Liver (tissue), 8 donors: ENCODE measurements at regions not wholly inside any gene's neighbourhood (a gene's known extent, or its start where the extent isn't known, plus 50 kb on each side); places are given as distances from the start of the nearest gene placed in this dataset.
A peak's percentile ranks its signal among the peaks of the same experiment; 100 is the strongest.

Experiments
- DNase-seq: peaks from one replicate; pipeline ENCODE4 v3.0.0-alpha.2; 2017; ENCODE audit warnings: low spot score
- H3K27ac ChIP-seq, 2 donors: one replicate each; pipeline ENCODE4 v1.7.0; 2013; ENCODE audit warnings: inconsistent platforms in 2 of 2, low read length in 2 of 2, control low read depth in 1 of 2, low read depth in 1 of 2, mild to moderate bottlenecking in 1 of 2
- H3K27me3 ChIP-seq, 4 donors: one replicate each; pipeline versions ENCODE4 v1.6.1 to v1.7.0; 2013; ENCODE audit warnings: low read length in 3 of 4, inconsistent platforms in 1 of 4, mild to moderate bottlenecking in 1 of 4, moderate library complexity in 1 of 4; ENCODE audit not compliant: control insufficient read depth in 4 of 4, insufficient read depth in 4 of 4
- H3K36me3 ChIP-seq, 4 donors: one replicate each; pipeline versions ENCODE4 v1.6.1 to v1.7.0; 2013; ENCODE audit warnings: low read length in 3 of 4, mild to moderate bottlenecking in 3 of 4, low read depth in 1 of 4, moderate library complexity in 1 of 4; ENCODE audit not compliant: control insufficient read depth in 4 of 4, insufficient read depth in 3 of 4
- H3K4me1 ChIP-seq, 4 donors: one replicate each; pipeline versions ENCODE4 v1.6.1 to v1.7.0; 2013; ENCODE audit warnings: low read length in 3 of 4, mild to moderate bottlenecking in 3 of 4, moderate library complexity in 1 of 4; ENCODE audit not compliant: control insufficient read depth in 4 of 4, insufficient read depth in 4 of 4
- H3K4me3 ChIP-seq, 3 donors: one replicate each; pipeline versions ENCODE4 v1.6.1 to v1.7.0; 2013; ENCODE audit warnings: low read length in 3 of 3, control low read depth in 1 of 3, low read depth in 1 of 3, mild to moderate bottlenecking in 1 of 3
- H3K9ac ChIP-seq, 2 donors: one replicate each; pipeline ENCODE4 v1.7.0; 2013; ENCODE audit warnings: low read length in 2 of 2, mild to moderate bottlenecking in 2 of 2, moderate library complexity in 2 of 2, control low read depth in 1 of 2, low read depth in 1 of 2
- H3K9me3 ChIP-seq, 4 donors: one replicate each; pipeline versions ENCODE4 v1.6.1 to v1.7.0; 2013; ENCODE audit warnings: low read length in 3 of 4; ENCODE audit not compliant: control insufficient read depth in 4 of 4
- EGR1 ChIP-seq, 2 donors: IDR thresholded peaks; 2 replicates each; pipeline ENCODE4 v1.6.1; 2016 to 2018; ENCODE audit warnings: antibody characterized with exemption in 2 of 2, low read depth in 2 of 2
- FOXA1 ChIP-seq: IDR thresholded peaks from 2 replicates; pipeline ENCODE4 v1.6.1; 2016; ENCODE audit warnings: antibody characterized with exemption
- FOXA2 ChIP-seq: IDR thresholded peaks from 2 replicates; pipeline ENCODE4 v1.6.1; 2016; ENCODE audit warnings: antibody characterized with exemption
- GABPA ChIP-seq, 2 donors: IDR thresholded peaks in 1 of 2; conservative IDR thresholded peaks in 1 of 2; 2 replicates each; pipeline ENCODE4 v1.6.1; 2016; ENCODE audit warnings: antibody characterized with exemption in 2 of 2, mild to moderate bottlenecking in 1 of 2, moderate library complexity in 1 of 2
- HNF4A ChIP-seq, 2 donors: conservative IDR thresholded peaks; 2 replicates each; pipeline ENCODE4 v1.6.1; 2016; ENCODE audit warnings: antibody characterized with exemption in 2 of 2, mild to moderate bottlenecking in 2 of 2
- HNF4G ChIP-seq: IDR thresholded peaks from 2 replicates; pipeline ENCODE4 v1.6.1; 2016; ENCODE audit warnings: antibody characterized with exemption
- JUND ChIP-seq, 2 donors: IDR thresholded peaks; 2 replicates each; pipeline ENCODE4 v1.6.1; 2016; ENCODE audit warnings: antibody characterized with exemption in 2 of 2
- NR2F2 ChIP-seq: IDR thresholded peaks from 2 replicates; pipeline ENCODE4 v1.6.1; 2016; ENCODE audit warnings: antibody characterized with exemption
- RAD21 ChIP-seq, 2 donors: IDR thresholded peaks; 2 replicates each; pipeline ENCODE4 v1.6.1; 2016; ENCODE audit warnings: antibody characterized with exemption in 2 of 2, mild to moderate bottlenecking in 2 of 2
- RXRA ChIP-seq, 2 donors: IDR thresholded peaks; 2 replicates each; pipeline ENCODE4 v1.6.1; 2017 to 2018; ENCODE audit warnings: antibody characterized with exemption in 2 of 2, mild to moderate bottlenecking in 1 of 2
- SP1 ChIP-seq: IDR thresholded peaks from 2 replicates; pipeline ENCODE4 v1.6.1; 2018; ENCODE audit warnings: antibody characterized with exemption, mild to moderate bottlenecking
- TAF1 ChIP-seq: conservative IDR thresholded peaks from 2 replicates; pipeline ENCODE4 v1.6.1; 2016; ENCODE audit warnings: antibody characterized with exemption, mild to moderate bottlenecking
- YY1 ChIP-seq: IDR thresholded peaks from 2 replicates; pipeline ENCODE4 v1.6.1; 2016; ENCODE audit warnings: antibody characterized with exemption, mild to moderate bottlenecking
- WGBS: extraction: QIAGEN DNeasy Blood & Tissue Kit; methylation state at CpG from one replicate; pipeline ENCODE4 v1.1.7; 2013; 5-methylcytosine and 5-hydroxymethylcytosine counted together
- TF ChIP-seq, protein P1 (sequence below): IDR thresholded peaks from 2 replicates; pipeline ENCODE4 v1.6.1; 2016; ENCODE audit warnings: antibody characterized with exemption, mild to moderate bottlenecking
- TF ChIP-seq, protein P2 (sequence below): IDR thresholded peaks from 2 replicates; pipeline ENCODE4 v1.6.1; 2016; ENCODE audit warnings: antibody characterized with exemption
- TF ChIP-seq, protein P3 (sequence below): IDR thresholded peaks from 2 replicates; pipeline ENCODE4 v1.6.1; 2016; ENCODE audit warnings: antibody characterized with exemption
- TF ChIP-seq, protein P4 (sequence below): fragments of 150-350 bp; IDR thresholded peaks from 2 replicates; pipeline ENCODE4 v1.5.1; 2017; ENCODE audit warnings: improper control_type of control experiment, low read depth, low read length; ENCODE audit not compliant: missing input control
- TF ChIP-seq, protein P5 (sequence below): IDR thresholded peaks from 2 replicates; pipeline ENCODE4 v1.6.1; 2016; ENCODE audit warnings: antibody characterized with exemption
- donor health status: healthy.
- donor health status: healthy.
- donor health status: healthy.
- donor health status: healthy.
- donor health status: healthy.

DNA sequence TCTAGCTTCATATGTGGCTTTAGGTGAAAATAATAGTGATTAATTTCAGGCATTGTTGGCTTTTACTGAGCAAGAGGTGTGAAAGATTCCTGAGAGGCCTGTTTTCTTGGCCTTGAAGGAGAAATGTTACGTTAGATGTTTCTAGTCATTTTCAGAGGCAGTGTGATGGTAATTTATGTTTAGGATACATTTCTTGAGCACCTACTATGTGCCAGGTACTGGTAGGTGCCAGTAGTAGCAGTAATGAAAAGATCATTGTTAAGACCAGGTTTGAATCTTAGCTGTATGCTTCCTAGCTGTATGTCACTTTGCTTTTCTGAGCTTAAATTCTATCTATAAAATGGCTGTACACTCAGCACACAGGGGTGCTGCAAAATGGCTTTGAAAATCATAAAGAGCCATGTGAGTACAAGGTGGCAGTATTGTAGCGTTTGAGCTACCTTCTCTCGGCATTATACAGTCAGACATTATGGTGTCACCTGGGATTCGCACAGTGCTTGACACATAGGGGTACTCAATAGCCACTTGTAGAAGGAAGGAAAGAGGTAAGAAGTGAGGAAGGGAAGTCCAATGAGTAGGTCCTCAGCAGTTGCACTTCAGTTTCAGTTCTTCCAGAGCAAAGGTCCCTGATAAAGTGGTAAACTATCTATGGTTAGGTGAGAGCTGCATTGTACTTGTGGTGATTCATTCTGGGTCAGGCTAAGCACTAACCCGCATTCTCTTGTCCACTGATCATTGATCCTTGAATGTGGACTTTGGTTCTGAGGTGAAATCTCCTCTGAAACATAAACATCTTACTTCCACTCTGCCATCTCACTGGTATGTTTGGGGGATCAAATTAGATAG lies 166.5 kb upstream of the NR3C1 start:
- DNase-seq: no peak
- H3K36me3 ChIP-seq: no peaks in the 10 kb centered on the region
- H3K4me1 ChIP-seq: peaks cover 0 to 8% (median 4%) of the 10 kb centered on the region in 4 donors
- no peak overlapping the region for H3K4me3 ChIP-seq
- no peak overlapping the region for H3K9ac ChIP-seq
- H3K27ac ChIP-seq: no peak overlapping the region
- 85% methylated on average over 5 of the region's 5 CpGs for WGBS
- no peaks in the 10 kb centered on the region for H3K9me3 ChIP-seq
- H3K27me3 ChIP-seq: no peaks in the 10 kb centered on the region
- no peak for TF ChIP-seq GABPA (IDR thresholded peaks at IDR 0.05 in 1 of 2, conservative IDR thresholded peaks at IDR 0.05 in 1 of 2)
- peak in 1 of 2 donors; percentile 48 for TF ChIP-seq JUND (IDR thresholded peaks at IDR 0.05)
- TF ChIP-seq HNF4G: peak; percentile 41
- peak; percentile 60 to 65 for TF ChIP-seq HNF4A (conservative IDR thresholded peaks at IDR 0.05)
- peak in 1 of 2 donors; percentile 35 for TF ChIP-seq RXRA (IDR thresholded peaks at IDR 0.05)

DNA sequence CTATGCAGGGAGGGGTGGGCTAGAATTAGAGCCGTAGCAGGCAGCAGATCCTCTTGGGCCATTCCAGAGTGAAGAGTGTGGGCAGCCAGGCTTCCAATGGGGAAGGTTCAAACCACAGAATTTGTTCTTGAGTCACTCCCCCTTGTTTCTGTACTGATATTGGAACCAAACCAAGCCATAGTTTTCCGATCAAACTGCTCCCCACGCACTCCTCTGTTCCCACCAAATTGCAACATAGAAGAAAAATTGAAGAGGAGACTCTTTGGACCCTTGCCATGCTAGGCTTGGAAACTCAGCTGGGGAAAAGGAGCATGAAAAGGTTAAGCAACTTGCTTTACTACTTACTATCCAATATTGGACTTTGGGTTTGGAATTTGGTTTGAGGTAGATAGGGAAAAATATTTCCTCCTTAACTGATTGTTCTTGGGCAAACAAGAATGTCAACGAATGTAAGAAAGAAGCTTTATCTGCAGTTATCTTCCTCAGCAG lies 165.8 kb upstream of the NR3C1 start:
- no peaks in the 10 kb centered on the region for H3K9me3 ChIP-seq
- no peak for DNase-seq
- no peak overlapping the region for H3K9ac ChIP-seq
- 63% methylated on average over 4 of the region's 4 CpGs for WGBS
- no peaks in the 10 kb centered on the region for H3K36me3 ChIP-seq
- peaks cover 0 to 8% (median 4%) of the 10 kb centered on the region in 4 donors for H3K4me1 ChIP-seq
- H3K27me3 ChIP-seq: no peaks in the 10 kb centered on the region
- no peak overlapping the region for H3K4me3 ChIP-seq
- H3K27ac ChIP-seq: no peak overlapping the region
- TF ChIP-seq SP1 (peak; percentile 22), FOXA2 (no peak), RXRA (IDR thresholded peaks at IDR 0.05) (no peak), RAD21 (IDR thresholded peaks at IDR 0.05) (peak in 1 of 2 donors; percentile 15), GABPA (IDR thresholded peaks at IDR 0.05 in 1 of 2, conservative IDR thresholded peaks at IDR 0.05 in 1 of 2) (no peak), HNF4G (peak; percentile 11), TAF1 (no peak), NR2F2 (no peak), YY1 (no peak), JUND (IDR thresholded peaks at IDR 0.05) (no peak), FOXA1 (no peak), EGR1 (IDR thresholded peaks at IDR 0.05; ENCODE audit: low read depth in 2 of 2) (no peak), HNF4A (conservative IDR thresholded peaks at IDR 0.05) (peak; percentile 42 to 72)
- TF ChIP-seq, protein P1, sequence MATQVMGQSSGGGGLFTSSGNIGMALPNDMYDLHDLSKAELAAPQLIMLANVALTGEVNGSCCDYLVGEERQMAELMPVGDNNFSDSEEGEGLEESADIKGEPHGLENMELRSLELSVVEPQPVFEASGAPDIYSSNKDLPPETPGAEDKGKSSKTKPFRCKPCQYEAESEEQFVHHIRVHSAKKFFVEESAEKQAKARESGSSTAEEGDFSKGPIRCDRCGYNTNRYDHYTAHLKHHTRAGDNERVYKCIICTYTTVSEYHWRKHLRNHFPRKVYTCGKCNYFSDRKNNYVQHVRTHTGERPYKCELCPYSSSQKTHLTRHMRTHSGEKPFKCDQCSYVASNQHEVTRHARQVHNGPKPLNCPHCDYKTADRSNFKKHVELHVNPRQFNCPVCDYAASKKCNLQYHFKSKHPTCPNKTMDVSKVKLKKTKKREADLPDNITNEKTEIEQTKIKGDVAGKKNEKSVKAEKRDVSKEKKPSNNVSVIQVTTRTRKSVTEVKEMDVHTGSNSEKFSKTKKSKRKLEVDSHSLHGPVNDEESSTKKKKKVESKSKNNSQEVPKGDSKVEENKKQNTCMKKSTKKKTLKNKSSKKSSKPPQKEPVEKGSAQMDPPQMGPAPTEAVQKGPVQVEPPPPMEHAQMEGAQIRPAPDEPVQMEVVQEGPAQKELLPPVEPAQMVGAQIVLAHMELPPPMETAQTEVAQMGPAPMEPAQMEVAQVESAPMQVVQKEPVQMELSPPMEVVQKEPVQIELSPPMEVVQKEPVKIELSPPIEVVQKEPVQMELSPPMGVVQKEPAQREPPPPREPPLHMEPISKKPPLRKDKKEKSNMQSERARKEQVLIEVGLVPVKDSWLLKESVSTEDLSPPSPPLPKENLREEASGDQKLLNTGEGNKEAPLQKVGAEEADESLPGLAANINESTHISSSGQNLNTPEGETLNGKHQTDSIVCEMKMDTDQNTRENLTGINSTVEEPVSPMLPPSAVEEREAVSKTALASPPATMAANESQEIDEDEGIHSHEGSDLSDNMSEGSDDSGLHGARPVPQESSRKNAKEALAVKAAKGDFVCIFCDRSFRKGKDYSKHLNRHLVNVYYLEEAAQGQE: no peak
- TF ChIP-seq, protein P2, sequence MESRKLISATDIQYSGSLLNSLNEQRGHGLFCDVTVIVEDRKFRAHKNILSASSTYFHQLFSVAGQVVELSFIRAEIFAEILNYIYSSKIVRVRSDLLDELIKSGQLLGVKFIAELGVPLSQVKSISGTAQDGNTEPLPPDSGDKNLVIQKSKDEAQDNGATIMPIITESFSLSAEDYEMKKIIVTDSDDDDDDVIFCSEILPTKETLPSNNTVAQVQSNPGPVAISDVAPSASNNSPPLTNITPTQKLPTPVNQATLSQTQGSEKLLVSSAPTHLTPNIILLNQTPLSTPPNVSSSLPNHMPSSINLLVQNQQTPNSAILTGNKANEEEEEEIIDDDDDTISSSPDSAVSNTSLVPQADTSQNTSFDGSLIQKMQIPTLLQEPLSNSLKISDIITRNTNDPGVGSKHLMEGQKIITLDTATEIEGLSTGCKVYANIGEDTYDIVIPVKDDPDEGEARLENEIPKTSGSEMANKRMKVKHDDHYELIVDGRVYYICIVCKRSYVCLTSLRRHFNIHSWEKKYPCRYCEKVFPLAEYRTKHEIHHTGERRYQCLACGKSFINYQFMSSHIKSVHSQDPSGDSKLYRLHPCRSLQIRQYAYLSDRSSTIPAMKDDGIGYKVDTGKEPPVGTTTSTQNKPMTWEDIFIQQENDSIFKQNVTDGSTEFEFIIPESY: no peak
- TF ChIP-seq, protein P3, sequence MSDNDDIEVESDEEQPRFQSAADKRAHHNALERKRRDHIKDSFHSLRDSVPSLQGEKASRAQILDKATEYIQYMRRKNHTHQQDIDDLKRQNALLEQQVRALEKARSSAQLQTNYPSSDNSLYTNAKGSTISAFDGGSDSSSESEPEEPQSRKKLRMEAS: no peak
- TF ChIP-seq, protein P4, sequence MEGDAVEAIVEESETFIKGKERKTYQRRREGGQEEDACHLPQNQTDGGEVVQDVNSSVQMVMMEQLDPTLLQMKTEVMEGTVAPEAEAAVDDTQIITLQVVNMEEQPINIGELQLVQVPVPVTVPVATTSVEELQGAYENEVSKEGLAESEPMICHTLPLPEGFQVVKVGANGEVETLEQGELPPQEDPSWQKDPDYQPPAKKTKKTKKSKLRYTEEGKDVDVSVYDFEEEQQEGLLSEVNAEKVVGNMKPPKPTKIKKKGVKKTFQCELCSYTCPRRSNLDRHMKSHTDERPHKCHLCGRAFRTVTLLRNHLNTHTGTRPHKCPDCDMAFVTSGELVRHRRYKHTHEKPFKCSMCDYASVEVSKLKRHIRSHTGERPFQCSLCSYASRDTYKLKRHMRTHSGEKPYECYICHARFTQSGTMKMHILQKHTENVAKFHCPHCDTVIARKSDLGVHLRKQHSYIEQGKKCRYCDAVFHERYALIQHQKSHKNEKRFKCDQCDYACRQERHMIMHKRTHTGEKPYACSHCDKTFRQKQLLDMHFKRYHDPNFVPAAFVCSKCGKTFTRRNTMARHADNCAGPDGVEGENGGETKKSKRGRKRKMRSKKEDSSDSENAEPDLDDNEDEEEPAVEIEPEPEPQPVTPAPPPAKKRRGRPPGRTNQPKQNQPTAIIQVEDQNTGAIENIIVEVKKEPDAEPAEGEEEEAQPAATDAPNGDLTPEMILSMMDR: no peak
- TF ChIP-seq, protein P5, sequence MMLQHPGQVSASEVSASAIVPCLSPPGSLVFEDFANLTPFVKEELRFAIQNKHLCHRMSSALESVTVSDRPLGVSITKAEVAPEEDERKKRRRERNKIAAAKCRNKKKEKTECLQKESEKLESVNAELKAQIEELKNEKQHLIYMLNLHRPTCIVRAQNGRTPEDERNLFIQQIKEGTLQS: no peak
